ENCODE measurements at regions not wholly inside any gene's neighbourhood (a gene's known extent, or its start where the extent isn't known, plus 50 kb on each side); places are given as distances from the start of the nearest gene placed in this dataset.

- FAIRE-seq (no peak), ATAC-seq (no peak), DNase-seq (ENCODE audit: extremely low read depth in 1 of 4, low spot score in 3 of 4) (no peak)
- Histone ChIP-seq H3K4me2 (ENCODE audit: insufficient read depth, low read length) (no peak overlapping the region), H4K20me1 (replicated peaks; ENCODE audit: control insufficient read depth, insufficient read depth, low read length) (0 out of 2 replicates have a peak, but pooled peaks cover 2% of the 10 kb centered on the region), H3K36me3 (ENCODE audit: control insufficient read depth, insufficient read depth, low read length) (no peaks in the 10 kb centered on the region), H3K27me3 (ENCODE audit: control insufficient read depth in 2 of 2, insufficient read depth in 2 of 2, low read length in 2 of 2) (peaks cover 2 to 52% of the 10 kb centered on the region in 2 experiments; a peak in 3 of 5 replicates), H3K79me2 (ENCODE audit: control insufficient read depth, insufficient read depth, low read length) (no peaks in the 10 kb centered on the region), H3K4me1 (replicated peaks in 1 of 2; ENCODE audit: control insufficient read depth in 2 of 2, insufficient read depth in 2 of 2, low read length in 2 of 2) (no peaks in the 10 kb centered on the region), H3K9me1 (ENCODE audit: control insufficient read depth, insufficient read depth, low read length) (no peaks in the 10 kb centered on the region), H3K4me3 (no peak overlapping the region), H3K27ac (ENCODE audit: extremely low read depth, low read depth, low read length) (no peak overlapping the region), H2AFZ (ENCODE audit: low read depth, low read length) (no peak overlapping the region), H3K9me3 (replicated peaks; ENCODE audit: control insufficient read depth, insufficient read depth, low read depth, low read length) (no peaks in the 10 kb centered on the region), H3K9ac (ENCODE audit: insufficient read depth in 1 of 2, low read depth in 2 of 2, low read length in 2 of 2) (no peak overlapping the region)
- no peak for TF ChIP-seq NUFIP1 (IDR thresholded peaks at IDR 0.05; ENCODE audit: partially characterized antibody)
- no peak for TF ChIP-seq SAFB (IDR thresholded peaks at IDR 0.05; ENCODE audit: borderline replicate concordance, low read depth, low read length)
- no peak for TF ChIP-seq MAFG (tag; conservative IDR thresholded peaks at IDR 0.05)
- no TSS peak for BruUV-seq (replicated peaks)
- 2% methylated on average over 5 of the region's 6 CpGs for WGBS (ENCODE audit: insufficient coverage, low coverage, missing lambda C conversion rate)
- in situ Hi-C loops (cut with MboI) = no loop called here
- CTCF ChIA-PET (ENCODE audit: low intra/inter-chr PET ratio) = no interaction called here
- POLR2A ChIA-PET = no interaction called here
- intact Hi-C loops (cut with micrococcal nuclease) = no loop called here
Observed at GRCh38 chr2:128782411-128783192, 463.9 kb upstream of the HS6ST1 start.

GRCh38 chr2:128783193-128783671 lies 464.6 kb upstream of the HS6ST1 start:
- H4K20me1 ChIP-seq (replicated peaks; ENCODE audit: control insufficient read depth, insufficient read depth, low read length) = no peaks in the 10 kb centered on the region
- in situ Hi-C loops (cut with MboI) (no loop called here), intact Hi-C loops (cut with micrococcal nuclease) (no loop called here)
- 0% methylated on average over 8 of the region's 9 CpGs for WGBS (ENCODE audit: insufficient coverage, low coverage, missing lambda C conversion rate)
- no peak overlapping the region for H3K4me3 ChIP-seq
- H3K79me2 ChIP-seq (ENCODE audit: control insufficient read depth, insufficient read depth, low read length) = no peaks in the 10 kb centered on the region
- ChIA-PET POLR2A (no interaction called here), CTCF (ENCODE audit: low intra/inter-chr PET ratio) (no interaction called here)
- TF ChIP-seq CBX3 (IDR thresholded peaks at IDR 0.05; ENCODE audit: borderline replicate concordance in 1 of 2, low read length in 2 of 2) = no peak
- no peak for TF ChIP-seq KAT2B (IDR thresholded peaks at IDR 0.05; ENCODE audit: low read depth, low read length)
- no peak for TF ChIP-seq ZNF76 (CRISPR knock-in tag; IDR thresholded peaks at IDR 0.05; ENCODE audit: borderline replicate concordance)
- no peak for TF ChIP-seq HNRNPH1 (optimal IDR thresholded peaks at IDR 0.05; ENCODE audit: low read depth, low read length)
- no peak for TF ChIP-seq STAG1 (CRISPR knock-in tag; IDR thresholded peaks at IDR 0.05; ENCODE audit: borderline replicate concordance)
- no peak for TF ChIP-seq ZFP91 (CRISPR knock-in tag; IDR thresholded peaks at IDR 0.05)
- no peak for TF ChIP-seq RUNX1 (IDR thresholded peaks at IDR 0.05; ENCODE audit: low read depth)
- TF ChIP-seq CSDE1 (IDR thresholded peaks at IDR 0.05) = no peak
- no peak for TF ChIP-seq KAT7 (CRISPR knock-in tag; IDR thresholded peaks at IDR 0.05; ENCODE audit: borderline replicate concordance)
- TF ChIP-seq ZNF133 (CRISPR knock-in tag; IDR thresholded peaks at IDR 0.05) = no peak
- no peak for TF ChIP-seq ELK1 (CRISPR knock-in tag; IDR thresholded peaks at IDR 0.05)
- FAIRE-seq (no peak), DNase-seq (ENCODE audit: extremely low read depth in 1 of 4, low spot score in 3 of 4) (no peak), ATAC-seq (no peak)
- no peak overlapping the region for H3K27ac ChIP-seq (ENCODE audit: extremely low read depth, low read depth, low read length)
- no peaks in the 10 kb centered on the region for H3K36me3 ChIP-seq (ENCODE audit: control insufficient read depth, insufficient read depth, low read length)
- no TSS peak for BruUV-seq (replicated peaks)
- no peak overlapping the region for H3K4me2 ChIP-seq (ENCODE audit: insufficient read depth, low read length)
- peaks cover 2 to 49% of the 10 kb centered on the region in 2 experiments; a peak in 3 of 5 replicates for H3K27me3 ChIP-seq (ENCODE audit: control insufficient read depth in 2 of 2, insufficient read depth in 2 of 2, low read length in 2 of 2)
- H3K9me1 ChIP-seq (ENCODE audit: control insufficient read depth, insufficient read depth, low read length) = no peaks in the 10 kb centered on the region
- no peak overlapping the region for H3K9ac ChIP-seq (ENCODE audit: insufficient read depth in 1 of 2, low read depth in 2 of 2, low read length in 2 of 2)
- no peaks in the 10 kb centered on the region for H3K4me1 ChIP-seq (replicated peaks in 1 of 2; ENCODE audit: control insufficient read depth in 2 of 2, insufficient read depth in 2 of 2, low read length in 2 of 2)
- H2AFZ ChIP-seq (ENCODE audit: low read depth, low read length) = no peak overlapping the region
- H3K9me3 ChIP-seq (replicated peaks; ENCODE audit: control insufficient read depth, insufficient read depth, low read depth, low read length) = no peaks in the 10 kb centered on the region
